KMS-11 (cell line): ENCODE measurements at regions not wholly inside any gene's neighbourhood (a gene's known extent, or its start where the extent isn't known, plus 50 kb on each side); places are given as distances from the start of the nearest gene placed in this dataset.

ENCODE experiments used
- H2AFZ ChIP-seq: fragments of 200-600 bp; sonication (generic); 2 replicates; pipeline ENCODE4 v1.6.1; 2016; ENCODE audit warnings: antibody characterized with exemption, mixed run types, low read depth
- H3K27ac ChIP-seq: fragments of 200-600 bp; sonication (generic); 2 replicates; pipeline ENCODE4 v1.6.1; 2016; ENCODE audit warnings: mild to moderate bottlenecking, mixed run types
- H3K27me3 ChIP-seq: fragments of 200-600 bp; sonication (generic); 2 replicates; pipeline ENCODE4 v1.6.1; 2017; ENCODE audit warnings: mild to moderate bottlenecking, low read depth, mixed run types, moderate library complexity; ENCODE audit not compliant: insufficient read depth
- H3K36me3 ChIP-seq: fragments of 200-600 bp; sonication (generic); 2 replicates; pipeline ENCODE4 v1.6.1; 2017; ENCODE audit warnings: mild to moderate bottlenecking, mixed run types; ENCODE audit not compliant: insufficient read depth
- H3K4me1 ChIP-seq: fragments of 200-600 bp; sonication (generic); 2 replicates; pipeline ENCODE4 v1.6.1; 2016; ENCODE audit warnings: mild to moderate bottlenecking, low read depth, mixed run types; ENCODE audit not compliant: poor library complexity, severe bottlenecking
- H3K4me2 ChIP-seq: fragments of 200-600 bp; sonication (generic); 2 replicates; pipeline ENCODE4 v1.7.0; 2016; ENCODE audit warnings: mild to moderate bottlenecking, mixed run types
- H3K4me3 ChIP-seq: fragments of 200-600 bp; sonication (generic); IDR thresholded peaks from 2 replicates; pipeline ENCODE4 v1.6.1; 2017; ENCODE audit warnings: low read depth, low read length, mixed read lengths; ENCODE audit not compliant: insufficient read depth
- H3K79me2 ChIP-seq: fragments of 200-600 bp; sonication (generic); 2 replicates; pipeline ENCODE4 v1.6.1; 2016; ENCODE audit warnings: low read depth, mixed run types; ENCODE audit not compliant: insufficient read depth
- H3K9ac ChIP-seq: fragments of 200-600 bp; sonication (generic); 2 replicates; pipeline ENCODE4 v1.6.1; 2016; ENCODE audit warnings: mild to moderate bottlenecking, mixed run types
- H4K20me1 ChIP-seq: fragments of 200-600 bp; sonication (generic); 2 replicates; pipeline ENCODE4 v1.6.1; 2016; ENCODE audit warnings: mild to moderate bottlenecking, mixed run types; ENCODE audit not compliant: insufficient read depth
- TF ChIP-seq, protein P1 (sequence below): fragments of 200-600 bp; sonication (generic); conservative IDR thresholded peaks from 2 replicates; pipeline ENCODE4 v1.6.1; 2017; ENCODE audit warnings: low read depth, mild to moderate bottlenecking, antibody characterized with exemption, low read length, moderate library complexity, mixed read lengths

- Histone ChIP-seq H4K20me1 (no peaks in the 10 kb centered on the region), H3K4me1 (no peaks in the 10 kb centered on the region), H2AFZ (no peak overlapping the region), H3K4me2 (no peak overlapping the region), H3K4me3 (no peak overlapping the region), H3K27ac (no peak overlapping the region), H3K36me3 (no peaks in the 10 kb centered on the region), H3K9ac (no peak overlapping the region), H3K27me3 (no peaks in the 10 kb centered on the region), H3K79me2 (no peaks in the 10 kb centered on the region)
- TF ChIP-seq, protein P1, sequence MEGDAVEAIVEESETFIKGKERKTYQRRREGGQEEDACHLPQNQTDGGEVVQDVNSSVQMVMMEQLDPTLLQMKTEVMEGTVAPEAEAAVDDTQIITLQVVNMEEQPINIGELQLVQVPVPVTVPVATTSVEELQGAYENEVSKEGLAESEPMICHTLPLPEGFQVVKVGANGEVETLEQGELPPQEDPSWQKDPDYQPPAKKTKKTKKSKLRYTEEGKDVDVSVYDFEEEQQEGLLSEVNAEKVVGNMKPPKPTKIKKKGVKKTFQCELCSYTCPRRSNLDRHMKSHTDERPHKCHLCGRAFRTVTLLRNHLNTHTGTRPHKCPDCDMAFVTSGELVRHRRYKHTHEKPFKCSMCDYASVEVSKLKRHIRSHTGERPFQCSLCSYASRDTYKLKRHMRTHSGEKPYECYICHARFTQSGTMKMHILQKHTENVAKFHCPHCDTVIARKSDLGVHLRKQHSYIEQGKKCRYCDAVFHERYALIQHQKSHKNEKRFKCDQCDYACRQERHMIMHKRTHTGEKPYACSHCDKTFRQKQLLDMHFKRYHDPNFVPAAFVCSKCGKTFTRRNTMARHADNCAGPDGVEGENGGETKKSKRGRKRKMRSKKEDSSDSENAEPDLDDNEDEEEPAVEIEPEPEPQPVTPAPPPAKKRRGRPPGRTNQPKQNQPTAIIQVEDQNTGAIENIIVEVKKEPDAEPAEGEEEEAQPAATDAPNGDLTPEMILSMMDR: no peak
Observed at GRCh38 chr22:48754611-48755058, 1073.0 kb downstream of the BRD1 start.

DNA sequence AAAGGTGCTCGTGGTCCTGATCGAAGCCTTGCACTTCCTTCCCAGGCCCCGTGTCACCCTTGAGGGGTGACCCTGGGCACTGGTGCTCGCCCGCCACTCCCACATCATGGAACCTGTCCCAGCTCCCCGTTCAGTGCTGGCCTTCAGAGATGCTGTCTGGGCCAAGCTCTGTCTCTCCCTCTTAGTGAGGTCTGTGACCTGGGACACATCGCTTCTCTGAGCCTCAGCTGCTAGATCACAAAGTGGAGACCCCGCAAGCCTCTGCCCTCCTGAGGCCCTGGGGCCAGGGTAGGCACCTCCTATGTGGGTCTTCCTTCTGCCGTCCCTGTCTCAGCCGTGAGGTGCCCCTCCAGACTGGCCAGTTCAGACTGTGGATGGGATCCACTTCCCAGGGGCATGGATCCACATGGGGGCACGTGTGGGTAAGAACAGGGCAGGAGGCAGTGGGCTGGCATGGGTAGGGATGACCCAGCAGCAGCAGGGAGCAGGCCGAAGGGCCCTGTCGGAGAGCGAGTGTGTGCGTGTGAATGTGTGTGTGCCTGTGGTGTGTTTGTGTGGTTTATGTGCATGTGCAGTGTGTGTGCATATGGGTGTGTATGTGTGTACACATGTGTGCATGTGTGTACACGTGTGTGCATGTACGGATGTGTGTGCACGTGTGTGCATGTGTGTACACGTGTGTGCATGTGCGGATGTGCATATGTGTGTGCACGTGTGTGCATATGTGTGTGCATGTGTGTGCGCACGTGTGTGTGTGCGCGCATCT, 1073.7 kb downstream of the BRD1 start:
- Histone ChIP-seq H3K27ac (no peak overlapping the region), H3K4me1 (no peaks in the 10 kb centered on the region), H3K79me2 (no peaks in the 10 kb centered on the region), H2AFZ (no peak overlapping the region), H3K4me3 (no peak overlapping the region), H4K20me1 (no peaks in the 10 kb centered on the region), H3K36me3 (no peaks in the 10 kb centered on the region), H3K9ac (no peak overlapping the region), H3K4me2 (no peak overlapping the region), H3K27me3 (no peaks in the 10 kb centered on the region)
- TF ChIP-seq, protein P1: no peak

GRCh38 chr22:48753381-48753730, 1074.3 kb downstream of the BRD1 start:
- Histone ChIP-seq H4K20me1 (no peaks in the 10 kb centered on the region), H2AFZ (no peak overlapping the region), H3K4me1 (no peaks in the 10 kb centered on the region), H3K79me2 (no peaks in the 10 kb centered on the region), H3K27me3 (no peaks in the 10 kb centered on the region), H3K36me3 (no peaks in the 10 kb centered on the region), H3K4me2 (no peak overlapping the region), H3K9ac (no peak overlapping the region), H3K27ac (no peak overlapping the region), H3K4me3 (no peak overlapping the region)
- TF ChIP-seq, protein P1: no peak

DNA sequence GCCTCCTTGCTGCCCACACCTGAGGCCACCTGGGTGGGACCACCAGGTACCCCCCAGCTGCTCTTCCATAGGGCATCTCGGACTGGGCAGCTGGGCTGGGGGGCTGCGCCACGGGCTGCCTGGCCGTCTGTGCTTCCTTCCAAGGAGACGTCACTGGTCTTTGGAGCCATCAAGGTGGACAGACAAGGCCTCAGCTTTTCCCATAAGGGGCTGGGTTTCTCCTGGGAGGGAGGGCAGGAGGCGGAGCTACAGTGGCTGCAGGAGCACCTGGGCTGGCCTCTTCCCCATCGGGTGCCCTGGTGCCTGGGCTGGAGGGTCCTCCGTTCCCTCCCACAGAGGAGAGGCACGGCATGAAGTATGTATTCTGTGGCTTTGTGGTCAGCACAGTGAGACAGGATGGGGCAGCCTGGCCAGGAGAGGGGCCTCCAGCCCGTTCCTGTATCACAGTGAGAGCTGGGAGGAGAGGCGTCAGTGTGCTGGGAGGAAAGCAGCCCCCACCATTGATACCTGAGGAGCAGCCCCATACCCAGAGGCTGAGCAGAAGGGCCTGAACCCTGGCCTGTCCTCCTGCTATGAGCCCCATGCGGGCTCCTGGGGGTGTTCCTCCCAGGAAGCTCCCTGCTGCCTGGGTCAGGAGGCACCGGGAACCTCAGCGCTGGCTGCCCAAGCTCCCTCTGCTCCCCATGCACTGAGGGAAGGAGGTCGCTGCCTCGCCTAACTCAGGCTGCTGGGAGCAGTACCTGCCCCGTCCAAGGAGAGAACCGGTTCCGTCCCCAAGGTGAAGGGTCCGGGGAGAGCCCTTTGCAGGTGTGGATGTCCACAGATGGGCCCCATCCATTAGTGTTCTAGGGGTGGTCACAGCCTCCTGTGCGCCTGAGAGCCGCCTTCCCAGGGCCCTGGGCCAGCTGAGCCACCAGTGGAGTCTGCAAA, 1075.0 kb downstream of the BRD1 start:
- Histone ChIP-seq H3K36me3 (no peaks in the 10 kb centered on the region), H3K4me1 (no peaks in the 10 kb centered on the region), H3K27ac (no peak overlapping the region), H4K20me1 (no peaks in the 10 kb centered on the region), H3K79me2 (no peaks in the 10 kb centered on the region), H3K9ac (no peak overlapping the region), H3K4me2 (no peak overlapping the region), H2AFZ (no peak overlapping the region), H3K27me3 (no peaks in the 10 kb centered on the region), H3K4me3 (no peak overlapping the region)
- TF ChIP-seq, protein P1: no peak
